ENCODE measurements at regions not wholly inside any gene's neighbourhood (a gene's known extent, or its start where the extent isn't known, plus 50 kb on each side); places are given as distances from the start of the nearest gene placed in this dataset.

GRCh38 chr20:17819395-17820093 is 119.8 kb downstream of the BANF2 start:
- no peak for DNase-seq (ENCODE audit: low read depth in 2 of 3, low spot score in 1 of 3)

- no peak for DNase-seq (ENCODE audit: low read depth in 2 of 3, low spot score in 1 of 3)
Measured at GRCh38 chr20:17818187-17818586, 118.4 kb downstream of the BANF2 start.

DNA sequence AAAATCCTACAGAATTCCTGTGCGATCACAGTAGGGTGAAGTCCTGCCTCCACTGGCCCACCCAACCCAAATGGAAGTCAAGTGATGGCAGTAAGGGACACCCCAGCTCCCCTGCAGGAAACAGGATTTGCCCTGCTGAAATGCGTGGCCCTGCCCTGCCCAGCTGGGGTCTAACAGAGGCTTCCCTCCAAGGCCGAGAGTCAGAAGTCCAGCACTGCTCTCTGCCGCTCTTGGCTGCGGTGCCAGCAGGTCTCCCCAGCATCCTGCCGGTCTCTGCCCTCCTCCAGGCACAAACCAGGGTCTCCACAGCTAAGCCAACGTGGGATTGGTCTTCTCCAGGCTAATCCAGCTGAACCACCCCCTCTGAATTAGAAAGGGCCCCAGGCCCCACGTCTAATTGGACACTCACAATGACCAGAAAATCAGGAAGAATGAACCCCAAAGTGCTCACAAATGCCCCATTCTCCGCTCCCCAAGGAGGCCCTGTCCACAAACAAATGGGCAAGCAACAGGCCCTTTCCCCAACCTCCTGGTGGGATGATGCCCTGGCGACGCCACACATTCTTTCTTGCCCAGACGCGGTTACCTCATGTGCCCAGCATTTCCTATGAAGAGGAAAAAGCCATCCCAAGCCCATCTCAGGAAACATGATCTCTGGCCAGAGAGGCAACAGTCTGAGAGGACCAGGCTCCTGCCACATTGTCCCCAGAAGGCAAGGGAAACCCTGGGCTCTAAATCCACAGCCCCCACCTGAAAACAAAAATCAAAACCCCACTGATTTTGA is 117.2 kb downstream of the BANF2 start:
- DNase-seq (ENCODE audit: low read depth in 2 of 3, low spot score in 1 of 3): no peak

DNA sequence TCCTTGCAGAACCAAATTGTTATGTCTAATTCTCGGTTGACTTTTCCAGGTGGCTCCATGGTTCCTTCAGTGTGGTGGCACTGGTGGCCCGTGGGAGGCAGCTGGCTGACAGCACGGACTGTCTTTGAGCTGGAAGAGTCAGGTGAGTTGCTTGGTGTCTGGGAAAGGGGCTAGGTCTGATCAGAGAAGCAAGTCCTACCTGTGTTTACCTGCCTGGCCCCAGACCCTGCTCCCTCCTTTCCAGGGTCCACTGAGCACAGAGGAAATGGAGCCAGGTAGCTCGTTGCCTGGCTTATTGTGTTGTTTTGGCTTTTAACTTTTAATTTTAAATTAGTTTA is 111.8 kb downstream of the BANF2 start:
- no peak for DNase-seq (ENCODE audit: low read depth in 2 of 3, low spot score in 1 of 3)

GRCh38 chr20:17810847-17811627 is 111.3 kb downstream of the BANF2 start:
- DNase-seq (ENCODE audit: low read depth in 2 of 3, low spot score in 1 of 3): no peak

- DNase-seq (ENCODE audit: low read depth in 2 of 3, low spot score in 1 of 3): no peak
Measured at GRCh38 chr20:17810062-17810631, 110.4 kb downstream of the BANF2 start.

GRCh38 chr20:17809362-17810061 is 109.7 kb downstream of the BANF2 start:
- DNase-seq (ENCODE audit: low read depth in 2 of 3, low spot score in 1 of 3): no peak

- no peak for DNase-seq (ENCODE audit: low read depth in 2 of 3, low spot score in 1 of 3)
Measured at GRCh38 chr20:17808782-17809181, 109.0 kb downstream of the BANF2 start.

DNA sequence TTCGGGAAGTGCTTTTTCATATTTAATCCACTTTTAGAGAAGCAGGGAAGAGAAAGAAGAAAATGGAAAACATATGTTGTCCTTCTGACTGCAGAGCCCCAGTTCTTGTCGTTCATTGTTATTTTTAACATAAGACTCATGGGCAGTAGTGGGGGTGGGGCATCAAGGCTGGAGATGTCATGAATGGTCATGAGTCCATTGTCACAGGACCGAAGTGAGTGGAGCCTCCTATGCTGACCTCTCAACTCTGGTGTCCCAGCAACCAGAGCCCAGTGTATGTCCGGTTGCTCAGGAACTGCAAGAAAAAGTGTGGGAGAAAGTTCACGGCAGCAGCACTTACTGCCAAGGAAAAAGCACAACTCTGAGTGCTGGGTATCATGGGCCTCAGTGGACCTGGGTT is 108.6 kb downstream of the BANF2 start:
- no peak for DNase-seq (ENCODE audit: low read depth in 2 of 3, low spot score in 1 of 3)

- DNase-seq (ENCODE audit: low read depth in 2 of 3, low spot score in 1 of 3): no peak
Measured at GRCh38 chr20:17807651-17808050, 107.9 kb downstream of the BANF2 start.

GRCh38 chr20:17806739-17807441 is 107.1 kb downstream of the BANF2 start:
- no peak for DNase-seq (ENCODE audit: low read depth in 2 of 3, low spot score in 1 of 3)

DNA sequence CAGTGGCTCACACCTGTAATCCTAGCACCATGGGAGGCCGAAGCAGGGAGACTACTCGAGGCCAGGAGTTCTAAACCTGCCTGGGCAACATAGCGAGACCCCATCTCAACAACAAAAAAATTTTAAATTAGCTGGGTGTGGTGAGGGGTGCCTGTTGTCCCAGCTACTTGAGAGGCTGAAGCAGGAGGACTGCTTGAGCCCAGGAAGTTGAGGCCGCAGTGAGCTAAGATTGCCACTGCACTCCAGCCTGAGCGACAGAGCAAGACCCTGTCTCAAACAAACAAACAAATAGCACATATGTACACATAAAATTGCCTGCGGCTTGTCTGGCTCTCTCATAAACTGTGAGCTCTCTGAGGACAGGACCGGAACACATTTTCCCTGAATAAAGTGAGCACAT is 106.3 kb downstream of the BANF2 start:
- DNase-seq (ENCODE audit: low read depth in 2 of 3, low spot score in 1 of 3): no peak

DNA sequence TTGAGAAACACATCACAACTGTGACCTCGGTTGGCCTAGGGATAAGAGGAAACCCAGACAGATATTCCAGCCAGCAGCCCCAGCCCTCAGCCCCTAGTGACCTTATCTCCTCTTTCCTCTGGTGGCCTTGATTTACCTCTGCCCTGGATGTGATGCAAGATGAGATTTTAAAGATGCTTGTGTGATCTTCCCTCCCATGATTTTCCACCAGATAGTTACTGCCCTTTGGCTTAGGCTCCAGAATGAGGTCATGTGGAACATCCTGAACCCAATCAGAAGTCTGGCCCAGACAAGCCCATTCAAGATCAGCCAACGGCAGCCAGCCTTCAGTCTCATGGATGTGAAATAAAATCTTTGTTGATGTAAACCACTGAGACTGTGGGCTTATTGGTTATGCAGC is 104.0 kb downstream of the BANF2 start:
- no peak for DNase-seq (ENCODE audit: low read depth in 2 of 3, low spot score in 1 of 3)

GRCh38 chr20:17799575-17800227 is 99.9 kb downstream of the BANF2 start:
- DNase-seq (ENCODE audit: low read depth in 2 of 3, low spot score in 1 of 3): no peak

DNA sequence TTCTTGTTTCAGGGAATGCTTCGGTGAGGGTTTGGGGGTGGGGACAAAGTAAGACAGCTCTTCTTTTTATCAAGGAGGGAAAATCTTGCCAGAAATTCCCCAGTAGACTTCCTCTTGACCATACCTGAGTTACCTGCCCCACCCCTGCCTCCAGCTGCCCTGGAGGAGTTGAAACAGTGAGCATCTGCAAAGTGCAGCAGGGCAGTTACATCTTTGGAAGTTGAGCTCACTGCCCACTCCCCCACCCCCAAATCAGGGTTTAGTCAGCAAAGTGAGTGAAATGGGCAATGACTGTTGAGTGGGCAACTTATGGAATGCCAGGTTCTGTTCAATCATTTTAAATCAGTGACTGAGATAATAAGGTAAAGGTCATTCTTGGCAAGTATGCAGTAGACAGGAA is 98.8 kb downstream of the BANF2 start:
- DNase-seq (ENCODE audit: low read depth in 2 of 3, low spot score in 1 of 3): no peak

DNA sequence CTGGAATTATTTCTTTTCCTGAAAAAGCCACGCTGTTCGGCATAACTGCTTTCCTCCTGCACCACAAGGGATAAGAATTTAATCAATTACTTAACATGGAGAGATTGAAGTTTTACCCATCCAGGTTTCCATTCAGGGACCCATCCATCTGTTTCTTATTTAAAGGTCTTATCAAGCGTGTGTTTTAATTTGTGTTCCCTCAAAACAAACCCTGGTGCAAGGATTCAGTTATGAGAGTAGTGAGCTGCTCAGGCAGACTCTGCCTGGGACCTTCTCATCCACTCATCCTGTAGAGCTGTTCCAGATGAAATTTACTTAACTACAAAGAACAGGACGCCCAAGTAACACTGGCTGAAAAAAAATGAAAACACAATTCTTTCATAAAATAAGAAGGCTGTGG is 97.8 kb downstream of the BANF2 start:
- DNase-seq (ENCODE audit: low read depth in 2 of 3, low spot score in 1 of 3): no peak

- no peak for DNase-seq (ENCODE audit: low read depth in 2 of 3, low spot score in 1 of 3)
Measured at GRCh38 chr20:17797161-17797560, 97.4 kb downstream of the BANF2 start.

DNA sequence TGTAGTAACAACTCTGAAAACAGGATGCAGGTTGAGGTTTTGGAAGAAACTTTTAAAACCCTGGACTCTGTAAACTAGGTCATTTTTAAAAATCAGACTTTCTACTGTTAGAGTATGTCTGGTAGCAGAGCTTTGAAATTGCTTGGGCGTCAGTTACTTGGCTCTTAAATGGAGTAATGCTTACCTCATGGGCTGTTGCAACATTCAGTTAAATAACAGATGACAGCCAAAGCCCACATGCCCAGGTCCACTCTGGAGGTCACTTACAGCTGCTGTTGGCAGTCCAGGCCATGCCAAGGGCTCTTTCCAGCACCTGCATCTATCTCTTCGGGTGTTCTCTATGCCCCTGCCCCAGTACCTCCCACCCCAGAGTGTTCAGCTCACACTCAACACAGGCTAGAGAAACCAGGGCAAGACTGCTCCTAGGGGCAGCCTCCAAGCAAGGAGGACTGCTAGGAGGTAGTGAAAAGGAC is 96.4 kb downstream of the BANF2 start:
- no peak for DNase-seq (ENCODE audit: low read depth in 2 of 3, low spot score in 1 of 3)

GRCh38 chr20:17795501-17796071 is 95.8 kb downstream of the BANF2 start:
- DNase-seq (ENCODE audit: low read depth in 2 of 3, low spot score in 1 of 3): no peak

GRCh38 chr20:17795003-17795402 is 95.2 kb downstream of the BANF2 start:
- no peak for DNase-seq (ENCODE audit: low read depth in 2 of 3, low spot score in 1 of 3)
